ENCODE measurements at regions not wholly inside any gene's neighbourhood (a gene's known extent, or its start where the extent isn't known, plus 50 kb on each side); places are given as distances from the start of the nearest gene placed in this dataset.

DNA sequence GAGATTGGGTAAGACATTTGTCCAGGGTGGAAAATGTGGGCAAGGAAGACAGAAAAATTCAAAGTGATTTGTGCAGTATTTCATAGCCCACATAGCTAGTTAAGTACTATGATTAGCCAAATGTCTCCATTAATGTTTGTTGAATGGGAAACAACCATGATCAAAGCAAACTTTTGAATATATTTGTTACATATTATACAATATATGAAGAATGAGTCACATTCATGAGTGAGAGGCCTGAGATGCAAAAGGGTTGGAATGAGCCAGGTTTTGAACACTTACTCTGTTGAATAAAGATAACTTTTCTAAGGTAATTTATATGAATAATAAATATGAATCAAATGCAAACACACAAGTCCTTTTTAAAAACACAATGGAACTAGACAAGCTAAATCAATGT is 984.5 kb upstream of the CDH2 start:
- no peak for ATAC-seq
- TF ChIP-seq, protein P1, sequence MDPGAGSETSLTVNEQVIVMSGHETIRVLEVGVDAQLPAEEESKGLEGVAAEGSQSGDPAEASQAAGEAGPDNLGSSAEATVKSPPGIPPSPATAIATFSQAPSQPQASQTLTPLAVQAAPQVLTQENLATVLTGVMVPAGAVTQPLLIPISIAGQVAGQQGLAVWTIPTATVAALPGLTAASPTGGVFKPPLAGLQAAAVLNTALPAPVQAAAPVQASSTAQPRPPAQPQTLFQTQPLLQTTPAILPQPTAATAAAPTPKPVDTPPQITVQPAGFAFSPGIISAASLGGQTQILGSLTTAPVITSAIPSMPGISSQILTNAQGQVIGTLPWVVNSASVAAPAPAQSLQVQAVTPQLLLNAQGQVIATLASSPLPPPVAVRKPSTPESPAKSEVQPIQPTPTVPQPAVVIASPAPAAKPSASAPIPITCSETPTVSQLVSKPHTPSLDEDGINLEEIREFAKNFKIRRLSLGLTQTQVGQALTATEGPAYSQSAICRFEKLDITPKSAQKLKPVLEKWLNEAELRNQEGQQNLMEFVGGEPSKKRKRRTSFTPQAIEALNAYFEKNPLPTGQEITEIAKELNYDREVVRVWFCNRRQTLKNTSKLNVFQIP (CRISPR knock-in tag; IDR thresholded peaks at IDR 0.05; ENCODE audit: borderline replicate concordance, low read depth), result no peak
- TF ChIP-seq ZC3H10 (CRISPR knock-in tag; IDR thresholded peaks at IDR 0.05) (no peak), ARNTL (CRISPR knock-in tag; IDR thresholded peaks at IDR 0.05; ENCODE audit: borderline replicate concordance, low read depth) (no peak), SNAI2 (CRISPR knock-in tag; IDR thresholded peaks at IDR 0.05) (no peak), OSR1 (CRISPR knock-in tag; IDR thresholded peaks at IDR 0.05) (no peak), RARB (CRISPR knock-in tag; IDR thresholded peaks at IDR 0.05) (no peak)

DNA sequence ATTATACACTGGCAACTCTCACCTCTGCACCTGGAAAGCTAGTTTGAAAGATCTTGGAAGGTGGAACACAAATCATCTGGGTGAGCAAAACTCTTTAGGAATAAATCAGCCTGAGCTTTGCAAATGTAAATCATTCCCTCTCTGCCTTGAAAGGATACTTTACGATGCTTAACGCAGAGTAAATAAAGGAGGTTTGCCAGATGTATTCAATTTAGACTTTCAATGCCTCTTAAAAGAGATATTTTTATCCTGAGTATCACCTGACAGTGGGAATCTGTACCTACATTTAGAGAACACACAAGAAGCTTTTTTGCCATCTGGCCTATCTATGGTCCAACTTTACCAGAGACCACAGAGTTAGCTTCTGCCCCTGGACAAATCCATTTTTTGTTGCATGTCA is 983.2 kb upstream of the CDH2 start:
- TF ChIP-seq, protein P1 (CRISPR knock-in tag; IDR thresholded peaks at IDR 0.05; ENCODE audit: borderline replicate concordance, low read depth), result no peak
- TF ChIP-seq ZFP30 (CRISPR knock-in tag; IDR thresholded peaks at IDR 0.05) (no peak), RARB (CRISPR knock-in tag; IDR thresholded peaks at IDR 0.05) (peak; percentile 60; the same call in 1 of the 2 replicates), ISL1 (CRISPR knock-in tag; IDR thresholded peaks at IDR 0.05) (peak; percentile 35; the same call in 1 of the 2 replicates), TOX (CRISPR knock-in tag; IDR thresholded peaks at IDR 0.05; ENCODE audit: borderline replicate concordance) (peak; percentile 80), ARNTL (CRISPR knock-in tag; IDR thresholded peaks at IDR 0.05; ENCODE audit: borderline replicate concordance, low read depth) (no peak), PPARA (CRISPR knock-in tag; IDR thresholded peaks at IDR 0.05; ENCODE audit: borderline replicate concordance) (no peak)
- peak; percentile 36; the same call in 2 of the 3 replicates for ATAC-seq

DNA sequence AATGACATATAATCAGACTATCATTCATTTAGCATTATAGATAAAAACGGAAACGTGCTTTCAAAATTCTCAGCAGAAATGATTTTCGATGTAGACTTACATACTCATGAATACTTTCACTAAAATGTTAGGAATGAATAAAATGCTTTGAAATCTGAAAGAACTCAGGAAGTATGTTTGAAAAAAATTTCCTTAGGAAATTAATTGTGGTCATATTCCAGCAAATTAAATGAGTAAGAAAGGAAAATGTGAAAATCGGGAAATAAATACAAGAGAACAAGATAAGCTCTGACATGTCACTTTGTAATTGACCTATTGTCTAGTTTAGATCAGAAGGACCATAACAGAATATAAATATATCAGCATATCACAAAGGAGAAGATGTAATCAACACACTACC is 981.0 kb upstream of the CDH2 start:
- TF ChIP-seq ISL1 (CRISPR knock-in tag; IDR thresholded peaks at IDR 0.05) (peak; percentile 65; the same call in 1 of the 2 replicates), PPARA (CRISPR knock-in tag; IDR thresholded peaks at IDR 0.05; ENCODE audit: borderline replicate concordance) (no peak), ZNF70 (CRISPR knock-in tag; IDR thresholded peaks at IDR 0.05) (no peak), GLIS3 (CRISPR knock-in tag; IDR thresholded peaks at IDR 0.05) (no peak)
- TF ChIP-seq, protein P1 (CRISPR knock-in tag; IDR thresholded peaks at IDR 0.05; ENCODE audit: borderline replicate concordance, low read depth), result no peak
- no peak for ATAC-seq

DNA sequence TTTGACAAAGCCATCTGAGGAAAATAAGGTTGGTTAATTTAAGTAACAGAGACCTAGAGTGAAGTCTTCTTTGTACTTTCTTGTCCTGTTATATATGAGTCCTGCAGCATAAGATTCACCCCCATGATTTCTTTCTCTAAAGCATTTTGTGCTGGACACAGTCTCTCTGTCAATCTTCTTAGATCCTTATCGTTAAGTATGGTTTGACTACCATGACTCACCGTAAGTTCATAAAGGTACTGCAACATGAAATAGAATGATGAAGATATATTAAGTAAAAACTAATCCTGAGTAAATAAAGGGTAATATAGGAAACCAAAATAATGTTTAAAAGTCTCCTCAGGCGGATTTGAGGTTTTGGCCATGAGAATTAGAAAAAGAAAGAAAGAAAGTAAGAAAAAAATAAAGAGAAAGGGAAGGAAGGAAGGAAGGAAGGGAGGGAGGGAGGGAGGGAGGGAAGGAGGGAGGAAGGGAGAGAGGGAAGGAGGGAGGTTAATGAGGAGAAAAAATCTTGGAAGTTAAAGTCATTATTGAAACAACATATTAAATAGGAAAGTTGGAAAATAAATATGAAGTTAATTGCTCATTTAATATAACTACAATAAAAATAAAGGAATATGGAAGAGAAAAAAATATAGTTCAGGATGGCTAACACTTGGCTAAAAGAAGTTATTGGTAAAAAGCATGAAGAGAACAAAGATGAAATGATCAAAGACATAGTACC is 980.3 kb upstream of the CDH2 start:
- peak; percentile 36 for ATAC-seq
- peak; percentile 21; the same call in 1 of the 2 replicates for TF ChIP-seq ISL1 (CRISPR knock-in tag; IDR thresholded peaks at IDR 0.05)
- no peak for TF ChIP-seq ZNF8 (CRISPR knock-in tag; IDR thresholded peaks at IDR 0.05)
- TF ChIP-seq CSDC2 (CRISPR knock-in tag; IDR thresholded peaks at IDR 0.05), result no peak

DNA sequence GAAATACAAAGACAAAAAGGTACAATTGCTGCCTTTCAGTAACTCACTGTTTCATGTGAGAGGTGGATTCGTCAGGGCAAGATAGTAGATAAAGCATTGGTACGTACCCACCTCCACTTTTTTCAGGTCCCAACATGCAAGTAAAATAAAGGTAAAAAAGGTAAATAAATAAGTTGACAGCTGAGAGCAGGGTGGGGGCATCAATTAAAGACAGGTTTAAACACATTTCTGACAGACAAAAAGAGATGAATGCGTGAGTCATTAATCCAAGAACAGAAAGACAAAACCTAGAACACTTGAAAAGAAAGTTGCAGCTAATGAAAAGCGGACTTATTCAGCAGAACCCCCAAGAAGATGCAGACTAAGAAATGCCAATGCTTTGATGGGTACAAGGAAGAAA is 979.6 kb upstream of the CDH2 start:
- no peak for ATAC-seq
- TF ChIP-seq ZNF8 (CRISPR knock-in tag; IDR thresholded peaks at IDR 0.05) (no peak), RARB (CRISPR knock-in tag; IDR thresholded peaks at IDR 0.05) (no peak), SNAI2 (CRISPR knock-in tag; IDR thresholded peaks at IDR 0.05) (no peak), CSDC2 (CRISPR knock-in tag; IDR thresholded peaks at IDR 0.05) (no peak), ISL1 (CRISPR knock-in tag; IDR thresholded peaks at IDR 0.05) (no peak), ZFP30 (CRISPR knock-in tag; IDR thresholded peaks at IDR 0.05) (no peak), ZNF565 (CRISPR knock-in tag; conservative IDR thresholded peaks at IDR 0.05; ENCODE audit: low read depth) (no peak), ESRRG (CRISPR knock-in tag; IDR thresholded peaks at IDR 0.05) (no peak), GLIS3 (CRISPR knock-in tag; IDR thresholded peaks at IDR 0.05) (no peak), TOX (CRISPR knock-in tag; IDR thresholded peaks at IDR 0.05; ENCODE audit: borderline replicate concordance) (no peak)
- TF ChIP-seq, protein P1 (CRISPR knock-in tag; IDR thresholded peaks at IDR 0.05; ENCODE audit: borderline replicate concordance, low read depth), result no peak
- TF ChIP-seq, protein P2, sequence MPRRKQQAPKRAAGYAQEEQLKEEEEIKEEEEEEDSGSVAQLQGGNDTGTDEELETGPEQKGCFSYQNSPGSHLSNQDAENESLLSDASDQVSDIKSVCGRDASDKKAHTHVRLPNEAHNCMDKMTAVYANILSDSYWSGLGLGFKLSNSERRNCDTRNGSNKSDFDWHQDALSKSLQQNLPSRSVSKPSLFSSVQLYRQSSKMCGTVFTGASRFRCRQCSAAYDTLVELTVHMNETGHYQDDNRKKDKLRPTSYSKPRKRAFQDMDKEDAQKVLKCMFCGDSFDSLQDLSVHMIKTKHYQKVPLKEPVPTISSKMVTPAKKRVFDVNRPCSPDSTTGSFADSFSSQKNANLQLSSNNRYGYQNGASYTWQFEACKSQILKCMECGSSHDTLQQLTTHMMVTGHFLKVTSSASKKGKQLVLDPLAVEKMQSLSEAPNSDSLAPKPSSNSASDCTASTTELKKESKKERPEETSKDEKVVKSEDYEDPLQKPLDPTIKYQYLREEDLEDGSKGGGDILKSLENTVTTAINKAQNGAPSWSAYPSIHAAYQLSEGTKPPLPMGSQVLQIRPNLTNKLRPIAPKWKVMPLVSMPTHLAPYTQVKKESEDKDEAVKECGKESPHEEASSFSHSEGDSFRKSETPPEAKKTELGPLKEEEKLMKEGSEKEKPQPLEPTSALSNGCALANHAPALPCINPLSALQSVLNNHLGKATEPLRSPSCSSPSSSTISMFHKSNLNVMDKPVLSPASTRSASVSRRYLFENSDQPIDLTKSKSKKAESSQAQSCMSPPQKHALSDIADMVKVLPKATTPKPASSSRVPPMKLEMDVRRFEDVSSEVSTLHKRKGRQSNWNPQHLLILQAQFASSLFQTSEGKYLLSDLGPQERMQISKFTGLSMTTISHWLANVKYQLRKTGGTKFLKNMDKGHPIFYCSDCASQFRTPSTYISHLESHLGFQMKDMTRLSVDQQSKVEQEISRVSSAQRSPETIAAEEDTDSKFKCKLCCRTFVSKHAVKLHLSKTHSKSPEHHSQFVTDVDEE (CRISPR knock-in tag; IDR thresholded peaks at IDR 0.05), result no peak
- TF ChIP-seq, protein P3, sequence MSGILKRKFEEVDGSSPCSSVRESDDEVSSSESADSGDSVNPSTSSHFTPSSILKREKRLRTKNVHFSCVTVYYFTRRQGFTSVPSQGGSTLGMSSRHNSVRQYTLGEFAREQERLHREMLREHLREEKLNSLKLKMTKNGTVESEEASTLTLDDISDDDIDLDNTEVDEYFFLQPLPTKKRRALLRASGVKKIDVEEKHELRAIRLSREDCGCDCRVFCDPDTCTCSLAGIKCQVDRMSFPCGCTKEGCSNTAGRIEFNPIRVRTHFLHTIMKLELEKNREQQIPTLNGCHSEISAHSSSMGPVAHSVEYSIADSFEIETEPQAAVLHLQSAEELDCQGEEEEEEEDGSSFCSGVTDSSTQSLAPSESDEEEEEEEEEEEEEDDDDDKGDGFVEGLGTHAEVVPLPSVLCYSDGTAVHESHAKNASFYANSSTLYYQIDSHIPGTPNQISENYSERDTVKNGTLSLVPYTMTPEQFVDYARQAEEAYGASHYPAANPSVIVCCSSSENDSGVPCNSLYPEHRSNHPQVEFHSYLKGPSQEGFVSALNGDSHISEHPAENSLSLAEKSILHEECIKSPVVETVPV (CRISPR knock-in tag; IDR thresholded peaks at IDR 0.05), result no peak
- TF ChIP-seq, protein P4, sequence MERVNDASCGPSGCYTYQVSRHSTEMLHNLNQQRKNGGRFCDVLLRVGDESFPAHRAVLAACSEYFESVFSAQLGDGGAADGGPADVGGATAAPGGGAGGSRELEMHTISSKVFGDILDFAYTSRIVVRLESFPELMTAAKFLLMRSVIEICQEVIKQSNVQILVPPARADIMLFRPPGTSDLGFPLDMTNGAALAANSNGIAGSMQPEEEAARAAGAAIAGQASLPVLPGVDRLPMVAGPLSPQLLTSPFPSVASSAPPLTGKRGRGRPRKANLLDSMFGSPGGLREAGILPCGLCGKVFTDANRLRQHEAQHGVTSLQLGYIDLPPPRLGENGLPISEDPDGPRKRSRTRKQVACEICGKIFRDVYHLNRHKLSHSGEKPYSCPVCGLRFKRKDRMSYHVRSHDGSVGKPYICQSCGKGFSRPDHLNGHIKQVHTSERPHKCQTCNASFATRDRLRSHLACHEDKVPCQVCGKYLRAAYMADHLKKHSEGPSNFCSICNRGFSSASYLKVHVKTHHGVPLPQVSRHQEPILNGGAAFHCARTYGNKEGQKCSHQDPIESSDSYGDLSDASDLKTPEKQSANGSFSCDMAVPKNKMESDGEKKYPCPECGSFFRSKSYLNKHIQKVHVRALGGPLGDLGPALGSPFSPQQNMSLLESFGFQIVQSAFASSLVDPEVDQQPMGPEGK (CRISPR knock-in tag; IDR thresholded peaks at IDR 0.05; ENCODE audit: borderline replicate concordance), result no peak

All from SK-N-SH treated with all-trans-retinoic acid at 6 μM for 48 hours (cell line).